ENCODE measurements at regions not wholly inside any gene's neighbourhood (a gene's known extent, or its start where the extent isn't known, plus 50 kb on each side); places are given as distances from the start of the nearest gene placed in this dataset.
"Not testable (repeated sequence)": the region's sequence is repeated elsewhere in the genome, so short reads cannot be mapped to it uniquely, and the experiment has no call there.

DNA sequence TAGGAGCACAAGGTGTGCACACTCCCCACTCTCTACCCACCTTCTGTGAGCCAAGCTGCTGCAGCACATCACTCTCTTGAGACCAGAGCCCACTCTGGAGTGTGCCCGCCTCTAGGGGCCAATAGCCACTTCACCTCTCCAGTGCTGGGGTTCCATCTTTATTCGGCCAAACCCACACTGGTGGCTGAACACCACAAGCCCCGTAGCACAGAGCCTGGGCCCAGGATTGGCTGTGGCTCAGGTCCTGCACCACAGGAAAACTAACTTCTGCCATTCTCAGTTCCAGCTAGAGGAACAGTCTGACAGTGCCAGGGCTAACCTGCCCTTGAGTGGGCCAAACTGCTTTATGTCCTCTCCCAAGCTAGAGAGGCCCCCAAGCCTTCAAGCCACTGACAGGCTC, 111.0 kb upstream of the TOX3 start:
- no peak for DNase-seq (ENCODE audit: low read depth in 4 of 4, low spot score in 3 of 4)

DNA sequence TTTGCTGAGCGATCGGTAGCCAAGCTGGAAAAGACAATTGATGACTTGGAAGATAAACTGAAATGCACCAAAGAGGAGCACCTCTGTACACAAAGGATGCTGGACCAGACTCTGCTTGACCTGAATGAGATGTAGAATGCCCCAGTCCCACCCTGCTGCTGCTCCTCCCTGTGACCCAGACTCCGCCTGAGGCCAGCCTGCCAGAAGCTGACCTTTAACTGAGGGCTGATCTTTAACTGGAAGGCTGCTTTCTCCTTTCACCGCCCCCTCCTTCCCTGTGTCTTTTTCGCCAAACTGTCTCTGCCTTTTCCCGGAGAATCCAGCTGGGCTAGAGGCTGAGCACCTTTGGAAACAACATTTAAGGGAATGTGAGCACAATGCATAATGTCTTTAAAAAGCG, 109.0 kb upstream of the TOX3 start:
- DNase-seq (ENCODE audit: low read depth in 4 of 4, low spot score in 3 of 4): not testable (repeated sequence)

DNA sequence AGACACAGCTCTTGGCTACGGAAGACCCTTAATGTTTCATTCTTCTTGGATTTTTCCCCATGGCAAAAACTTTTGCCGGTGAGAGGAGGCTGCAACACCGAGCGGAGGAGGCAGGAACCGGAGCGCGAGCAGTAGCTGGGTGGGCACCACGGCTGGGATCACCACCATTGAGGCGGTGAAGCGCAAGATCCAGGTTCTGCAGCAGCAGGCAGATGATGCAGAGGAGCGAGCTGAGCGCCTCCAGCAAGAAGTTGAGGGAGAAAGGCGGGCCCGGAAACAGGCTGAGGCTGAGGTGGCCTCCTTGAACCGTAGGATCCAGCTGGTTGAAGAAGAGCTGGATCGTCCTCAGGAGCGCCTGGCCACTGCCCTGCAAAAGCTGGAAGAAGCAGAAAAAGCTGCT, 108.2 kb upstream of the TOX3 start:
- DNase-seq (ENCODE audit: low read depth in 4 of 4, low spot score in 3 of 4): not testable (repeated sequence)

DNA sequence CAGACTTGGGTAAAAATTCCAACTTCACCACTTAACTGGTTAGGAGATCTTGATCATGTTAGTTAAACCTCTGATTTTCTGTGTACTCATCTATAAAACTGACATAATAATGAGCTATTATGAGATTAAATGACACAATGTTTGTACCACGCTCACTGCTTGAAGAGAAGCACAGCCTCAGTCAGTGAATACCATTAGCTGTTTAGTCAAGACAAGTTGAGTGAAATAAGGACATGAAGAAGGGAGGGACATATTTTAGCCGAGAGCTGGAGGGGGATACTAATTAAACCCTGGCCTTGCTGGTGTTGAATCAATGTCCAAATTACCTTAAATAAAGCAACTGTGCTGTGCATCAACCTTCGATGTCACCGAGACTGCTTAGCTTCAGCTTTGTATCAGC, 105.1 kb upstream of the TOX3 start:
- no peak for DNase-seq (ENCODE audit: low read depth in 4 of 4, low spot score in 3 of 4)

DNA sequence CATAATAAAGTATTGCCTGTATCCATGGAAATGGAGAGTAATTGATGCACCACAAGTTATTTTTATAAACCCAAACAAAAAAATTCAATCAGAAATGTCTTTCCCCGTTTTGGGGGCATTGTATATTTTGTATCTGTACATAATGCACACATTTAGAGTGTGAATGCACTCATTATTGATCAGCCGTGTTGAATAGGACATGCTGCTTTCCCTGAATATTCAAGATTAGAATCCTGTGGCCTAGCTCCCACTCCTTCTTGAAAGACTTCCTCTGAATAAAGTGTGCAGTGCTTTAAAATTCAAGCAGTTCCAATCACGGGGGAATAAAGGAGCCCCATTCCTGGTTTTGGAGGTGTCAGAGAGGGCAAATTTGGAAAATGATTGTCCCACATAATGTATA, 103.8 kb upstream of the TOX3 start:
- DNase-seq (ENCODE audit: low read depth in 4 of 4, low spot score in 3 of 4): no peak

DNA sequence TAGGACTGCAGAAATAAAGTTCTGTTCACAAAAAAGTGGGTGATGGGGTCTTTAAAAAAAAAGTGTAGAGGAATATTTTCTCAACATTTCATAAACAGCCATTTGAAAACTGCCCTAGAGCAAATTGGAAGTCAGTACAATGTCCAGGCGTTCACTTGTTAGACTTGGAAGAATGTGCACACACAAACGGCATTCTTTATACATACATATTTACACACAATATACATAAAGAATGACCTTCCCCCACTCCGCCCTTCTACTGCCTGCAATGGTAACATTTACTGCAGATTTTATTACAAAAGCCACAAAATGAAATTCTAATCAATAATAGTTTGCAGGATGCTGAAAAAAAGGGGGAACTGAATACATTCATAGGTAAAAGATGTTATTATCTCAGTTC, 103.4 kb upstream of the TOX3 start:
- DNase-seq (ENCODE audit: low read depth in 4 of 4, low spot score in 3 of 4): no peak

DNA sequence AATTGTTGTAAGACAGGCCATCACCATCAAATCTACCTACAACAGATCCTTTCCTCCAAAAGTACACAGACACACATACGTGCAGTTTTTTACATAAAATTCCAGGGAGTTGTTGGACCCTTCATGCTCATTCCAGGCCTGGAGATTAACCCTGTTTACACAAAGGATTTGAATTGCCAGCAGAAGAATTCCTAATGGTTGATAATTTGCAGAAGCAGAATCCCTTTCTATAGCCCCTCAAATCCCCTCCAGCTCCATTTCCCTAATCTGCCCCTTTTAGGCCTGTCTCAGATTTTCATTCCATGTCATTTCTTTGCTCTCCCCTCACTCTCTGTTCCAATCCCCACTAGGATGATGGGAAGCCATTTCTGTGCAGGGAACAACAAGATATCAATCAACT, 102.9 kb upstream of the TOX3 start:
- DNase-seq (ENCODE audit: low read depth in 4 of 4, low spot score in 3 of 4): no peak

DNA sequence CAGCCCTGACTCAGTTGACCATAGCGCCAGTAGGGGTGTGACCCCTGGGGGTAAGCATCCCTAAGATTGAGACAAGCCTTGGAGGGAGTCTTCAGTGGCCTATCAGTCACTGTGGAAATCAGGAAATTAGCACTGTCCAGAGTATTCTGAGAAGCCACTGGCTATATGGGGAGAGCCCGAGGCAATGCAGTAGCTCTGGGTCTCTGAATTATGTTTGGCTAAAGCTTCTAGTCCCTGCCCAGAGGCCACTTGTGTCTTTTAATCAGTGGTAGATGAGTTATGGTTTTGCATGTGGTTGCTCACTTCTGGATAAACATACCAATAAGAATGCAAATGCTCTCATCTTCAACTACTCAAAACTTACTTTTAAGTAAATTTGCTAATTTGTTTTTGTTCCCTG, 100.6 kb upstream of the TOX3 start:
- no peak for DNase-seq (ENCODE audit: low read depth in 4 of 4, low spot score in 3 of 4)

DNA sequence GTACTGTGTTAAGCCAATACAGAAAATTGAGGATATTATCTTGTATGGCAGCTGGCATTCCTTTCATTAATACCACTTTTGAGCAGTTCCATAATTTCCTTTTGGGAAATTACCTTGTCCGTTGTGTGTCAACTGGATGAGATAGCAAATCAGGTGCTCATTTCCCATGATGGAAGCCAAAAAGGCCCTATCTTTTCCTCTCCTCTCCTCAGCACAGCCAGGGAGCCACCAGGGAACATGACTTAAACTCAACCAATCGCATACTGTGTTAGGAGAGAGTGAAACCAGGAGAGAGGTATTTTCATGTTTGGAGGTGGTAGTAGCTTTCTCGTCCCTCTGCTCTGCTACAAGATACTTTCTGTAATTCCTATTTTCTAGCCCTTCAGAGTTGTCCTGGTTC, 96.1 kb upstream of the TOX3 start:
- DNase-seq (ENCODE audit: low read depth in 4 of 4, low spot score in 3 of 4): no peak

DNA sequence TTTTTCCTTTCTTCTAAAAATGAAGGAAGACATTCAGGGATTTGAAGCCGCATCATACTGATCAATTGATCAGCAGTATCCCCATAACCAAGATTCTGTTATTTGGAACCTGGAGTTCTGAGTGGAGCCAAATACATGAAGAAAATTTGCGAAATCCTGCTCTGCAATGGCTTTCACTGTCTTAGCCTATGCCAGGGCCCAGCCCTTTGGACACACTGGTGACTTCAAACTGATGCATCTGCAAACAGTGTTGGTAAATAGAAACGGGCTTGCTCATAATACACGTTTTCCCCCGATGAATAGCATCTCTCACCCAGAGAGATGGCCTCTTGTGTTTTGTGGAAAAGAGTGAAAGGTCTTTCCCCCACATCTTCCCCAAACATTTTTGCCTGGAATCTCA, 87.6 kb upstream of the TOX3 start:
- no peak for DNase-seq (ENCODE audit: low read depth in 4 of 4, low spot score in 3 of 4)

DNA sequence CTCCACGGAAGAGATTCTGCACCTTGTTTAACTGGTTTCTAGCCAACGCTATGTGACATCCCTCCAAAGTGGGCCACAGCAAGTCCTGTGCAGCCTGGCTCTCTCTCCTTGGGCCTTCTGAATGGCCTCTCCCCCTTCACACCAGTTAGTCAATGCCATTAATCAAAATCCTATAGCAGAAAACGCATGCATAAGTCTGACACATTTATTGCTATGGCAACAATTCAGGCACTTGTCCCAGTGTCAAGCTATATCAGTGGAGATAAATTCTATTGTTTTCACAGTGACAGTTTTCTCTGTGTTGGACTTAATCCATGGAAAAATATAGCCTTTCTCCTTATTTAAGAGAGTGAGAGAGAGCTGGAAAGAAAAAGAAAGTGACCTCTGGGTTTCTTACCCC, 87.2 kb upstream of the TOX3 start:
- DNase-seq (ENCODE audit: low read depth in 4 of 4, low spot score in 3 of 4): no peak

DNA sequence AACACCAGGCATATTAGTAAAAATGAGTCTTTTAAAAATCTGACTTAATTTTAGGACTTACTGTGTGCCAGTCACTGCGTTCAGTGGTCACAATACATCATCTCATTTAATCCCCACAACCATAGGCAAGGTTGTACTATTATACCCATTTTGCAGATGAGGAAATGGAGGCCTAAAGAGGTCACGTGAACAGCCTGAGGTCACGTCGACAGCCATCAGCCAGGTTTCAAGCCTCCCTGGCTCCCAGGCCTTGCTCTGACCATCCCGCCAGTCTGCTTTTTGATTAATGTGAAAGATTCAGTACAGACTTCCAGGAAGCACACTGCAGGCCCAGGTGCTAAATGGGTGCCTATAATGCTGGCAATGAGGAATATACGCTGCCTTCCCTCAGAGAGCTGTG, 86.3 kb upstream of the TOX3 start:
- no peak for DNase-seq (ENCODE audit: low read depth in 4 of 4, low spot score in 3 of 4)

DNA sequence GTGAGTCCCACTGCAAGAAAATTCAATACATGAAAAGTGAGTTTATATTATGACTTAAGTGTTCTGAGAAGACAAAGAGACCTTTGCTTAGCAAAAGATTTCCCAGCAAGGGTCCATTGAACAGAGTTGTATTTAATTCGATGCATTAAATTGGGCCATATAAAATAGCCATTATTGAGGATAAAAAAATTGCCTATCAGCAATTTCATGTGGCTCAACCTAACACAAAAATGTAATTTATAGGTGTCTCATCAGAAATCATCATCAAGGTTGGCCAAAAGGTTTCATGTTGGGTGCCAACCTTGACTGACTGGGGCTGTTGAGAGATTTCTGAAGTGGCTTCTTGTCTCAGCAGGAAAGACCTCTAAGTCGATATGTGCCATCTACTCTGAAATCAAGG, 84.8 kb upstream of the TOX3 start:
- DNase-seq (ENCODE audit: low read depth in 4 of 4, low spot score in 3 of 4): no peak

DNA sequence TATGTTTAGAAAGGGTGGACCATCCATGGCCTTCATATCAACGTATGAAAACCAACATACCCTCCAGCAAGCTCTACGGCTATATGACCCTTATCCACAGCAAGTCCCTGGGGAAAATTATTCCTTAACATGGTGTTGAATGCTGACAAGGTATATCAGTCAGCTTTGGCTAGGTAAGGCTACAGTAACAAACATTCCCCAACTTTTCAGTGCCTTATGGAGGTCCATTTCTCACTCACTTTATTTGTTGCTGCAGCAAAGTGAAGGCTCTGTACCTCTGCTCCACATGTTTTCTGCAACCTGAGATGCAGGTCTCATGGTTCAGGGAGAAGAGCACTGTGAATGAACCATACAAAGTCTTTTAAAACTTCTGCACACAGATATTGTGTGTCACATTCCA, 83.8 kb upstream of the TOX3 start:
- DNase-seq (ENCODE audit: low read depth in 4 of 4, low spot score in 3 of 4): no peak

DNA sequence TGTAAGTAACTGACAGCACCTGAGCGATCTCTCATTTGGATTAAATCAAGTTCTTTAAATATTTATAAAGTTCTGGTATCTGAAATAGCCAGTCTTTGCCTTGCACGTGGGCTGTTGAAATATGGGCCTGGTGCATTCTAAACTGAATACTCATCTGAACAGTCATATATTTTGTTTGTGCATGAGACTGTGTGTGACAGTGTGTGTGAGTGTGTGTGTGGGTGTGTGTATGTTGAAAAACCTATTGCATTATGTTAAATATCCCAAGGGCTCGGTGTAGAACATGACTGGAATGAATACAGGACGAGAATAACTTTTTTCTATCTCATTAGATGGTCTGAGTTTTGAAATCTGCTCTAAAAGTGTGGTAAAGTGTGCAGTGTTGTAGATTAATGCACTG, 82.4 kb upstream of the TOX3 start:
- DNase-seq (ENCODE audit: low read depth in 4 of 4, low spot score in 3 of 4): no peak

DNA sequence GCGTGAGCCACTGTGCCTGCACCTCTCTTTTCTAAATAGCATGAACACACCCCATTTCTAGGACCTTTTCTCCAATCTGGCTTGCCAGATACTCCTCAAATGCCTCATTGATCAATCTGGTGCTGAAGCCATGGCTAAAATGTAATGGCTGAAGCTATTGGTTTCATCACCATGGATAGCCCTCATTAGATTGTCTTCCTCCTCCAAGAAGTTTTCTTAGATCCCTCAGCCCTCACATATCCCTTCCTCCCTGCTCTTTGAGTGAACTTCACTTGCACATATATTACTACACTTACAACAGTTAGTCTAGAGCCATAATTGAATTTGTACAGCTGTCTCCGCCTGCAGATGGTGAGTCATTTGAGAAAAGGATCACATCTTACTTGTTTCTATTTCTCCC, 77.9 kb upstream of the TOX3 start:
- no peak for DNase-seq (ENCODE audit: low read depth in 4 of 4, low spot score in 3 of 4)

DNA sequence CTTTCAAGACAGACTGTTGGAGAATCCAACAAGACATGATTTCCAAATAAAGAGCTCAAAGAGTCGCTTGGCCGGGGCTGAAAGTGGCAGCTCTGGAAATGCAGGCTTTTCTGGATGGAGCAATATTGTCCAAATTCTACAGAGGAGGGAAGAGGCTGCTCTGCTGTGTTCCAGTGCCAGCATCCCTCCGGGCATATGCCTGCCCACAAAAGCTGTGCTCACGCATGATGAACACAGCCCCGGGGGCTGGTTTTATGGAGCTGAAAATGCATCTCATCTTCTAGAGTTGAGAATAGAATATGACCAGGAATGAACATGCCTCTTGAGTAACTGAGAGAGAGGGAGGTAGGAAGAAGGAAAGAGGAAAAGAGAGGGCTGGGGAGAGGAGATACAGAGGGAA, 74.7 kb upstream of the TOX3 start:
- no peak for DNase-seq (ENCODE audit: low read depth in 4 of 4, low spot score in 3 of 4)

DNA sequence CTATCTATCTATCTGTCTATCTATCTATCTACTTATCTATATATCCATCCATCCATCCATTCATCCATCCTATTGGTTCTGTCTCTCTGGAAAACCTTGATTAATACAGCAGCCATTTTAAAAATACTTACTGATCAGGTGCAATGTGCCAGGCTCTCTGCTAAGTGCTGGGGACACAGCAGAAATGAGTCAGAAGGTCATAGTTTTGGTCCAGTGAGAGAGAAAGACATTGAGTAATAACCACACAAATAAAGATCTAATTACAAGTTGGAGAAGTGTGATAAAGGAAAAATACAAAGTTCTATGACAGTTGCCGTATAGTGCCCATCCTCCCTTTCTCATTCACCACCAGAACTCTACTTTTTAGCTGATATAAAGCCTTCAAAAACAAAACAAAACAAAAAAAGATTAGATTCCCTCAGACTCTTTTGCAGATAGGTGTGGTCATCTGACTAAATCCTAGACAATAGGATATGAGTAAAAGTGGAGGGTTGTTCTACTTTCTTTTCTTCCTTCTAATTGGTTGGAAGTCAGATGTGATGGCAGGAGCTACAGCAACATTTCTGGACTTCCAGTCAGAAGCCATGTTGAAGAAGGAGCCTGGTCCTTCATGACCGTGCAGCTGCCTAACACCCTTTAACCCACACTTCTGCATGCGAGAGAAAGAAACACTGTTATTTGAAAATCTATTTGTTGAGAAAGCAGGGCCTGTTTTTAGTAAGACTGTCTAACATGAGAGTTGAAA, 72.0 kb upstream of the TOX3 start:
- DNase-seq (ENCODE audit: low read depth in 4 of 4, low spot score in 3 of 4): no peak

DNA sequence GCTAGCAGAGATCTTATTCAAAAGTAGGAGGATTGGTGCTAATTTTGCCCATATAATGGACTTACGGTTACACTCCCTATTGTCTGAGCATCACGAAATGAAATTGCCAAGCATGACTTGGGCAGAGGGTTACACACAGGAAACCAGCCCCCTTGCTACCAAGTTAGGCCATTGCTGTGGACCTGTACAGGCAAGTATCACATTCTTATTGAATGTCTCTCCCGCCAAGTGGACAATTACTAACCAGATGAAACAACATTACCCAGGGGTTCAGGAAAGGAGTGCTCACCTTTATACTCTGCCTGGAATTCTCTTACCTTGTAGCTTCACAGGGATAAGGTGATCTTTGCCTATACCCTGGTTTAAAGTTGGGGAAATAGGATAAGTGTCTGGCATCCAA, 70.6 kb upstream of the TOX3 start:
- DNase-seq (ENCODE audit: low read depth in 4 of 4, low spot score in 3 of 4): no peak

DNA sequence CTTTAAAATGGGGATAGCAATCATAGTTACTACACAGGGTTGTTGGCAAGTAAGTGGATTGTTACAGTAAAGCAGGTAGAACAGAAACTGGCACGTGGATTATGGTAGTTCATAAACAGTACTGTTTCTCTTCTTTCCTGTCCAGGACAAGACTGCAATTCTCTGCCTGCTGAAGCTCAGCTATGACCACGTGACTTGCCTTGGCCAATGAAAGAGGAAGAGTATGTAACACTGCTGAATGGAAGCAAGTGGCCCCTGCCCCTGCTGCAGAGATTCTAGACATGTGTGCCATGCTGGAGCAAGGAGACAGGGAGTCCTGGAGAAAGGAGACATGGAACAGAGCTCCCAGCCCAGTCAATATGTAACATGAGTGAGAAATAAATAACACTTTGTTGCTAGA, 66.6 kb upstream of the TOX3 start:
- no peak for DNase-seq (ENCODE audit: low read depth in 4 of 4, low spot score in 3 of 4)

DNA sequence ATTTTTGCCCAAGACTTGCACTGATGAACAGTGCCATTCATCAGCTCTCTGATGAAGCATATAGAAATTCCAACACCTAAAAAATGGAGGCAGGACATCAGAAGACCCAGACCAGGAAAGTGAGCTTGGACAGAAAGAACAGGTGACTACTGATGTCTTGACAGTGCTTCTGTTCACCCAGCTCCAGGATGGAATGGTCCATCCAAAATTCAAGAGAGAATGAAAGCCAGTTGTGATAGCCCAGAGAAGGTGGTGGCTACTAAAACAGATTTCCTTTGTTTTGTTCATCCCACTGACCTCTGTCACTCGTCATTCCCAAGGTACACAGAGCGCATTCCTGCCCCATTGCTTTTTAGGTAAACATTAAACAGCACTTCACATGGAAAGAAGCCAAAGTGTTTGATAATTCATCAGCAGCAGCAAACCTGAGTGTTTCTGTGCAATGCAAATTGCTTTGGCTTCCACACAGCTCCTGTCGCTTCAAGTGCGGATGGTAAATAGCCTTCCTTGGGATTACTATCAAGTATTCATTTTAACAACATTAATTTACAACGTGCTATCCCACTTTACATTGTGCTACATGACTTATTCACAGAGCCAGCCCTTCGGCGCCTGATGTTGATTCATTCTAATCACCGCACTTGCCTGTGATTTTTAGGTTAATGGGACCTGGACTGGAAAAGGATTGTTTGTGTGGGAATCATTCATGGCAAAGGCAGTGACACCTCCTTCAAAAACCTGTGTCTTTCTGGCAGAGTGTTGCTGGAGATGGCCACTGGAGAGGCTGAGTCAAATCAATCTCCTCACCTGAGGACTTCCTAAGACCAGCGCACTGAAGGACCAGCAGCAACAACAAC, 65.1 kb upstream of the TOX3 start:
- peak in 3 of 4 donors; percentile 27 to 48 (median 28) for DNase-seq (ENCODE audit: low read depth in 4 of 4, low spot score in 3 of 4)

DNA sequence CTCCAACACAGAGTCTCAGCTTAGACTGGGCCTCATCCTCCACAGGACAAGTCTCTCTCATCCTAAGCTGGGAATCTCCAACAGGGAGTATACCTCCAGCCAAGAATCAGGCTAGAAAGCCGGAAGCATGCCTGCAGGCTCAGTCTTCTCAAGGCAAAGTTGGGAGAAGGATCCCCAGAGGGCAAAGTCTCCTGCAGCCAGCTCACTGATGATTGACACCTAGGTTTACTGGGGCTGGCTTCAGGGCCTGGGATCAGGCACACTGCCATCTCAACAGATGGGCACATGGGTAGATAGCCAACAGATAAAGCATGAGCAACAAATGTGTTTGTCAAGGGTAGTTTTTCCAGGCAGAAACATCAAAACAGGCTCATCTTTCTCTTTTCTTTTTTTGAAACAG, 56.1 kb upstream of the TOX3 start:
- DNase-seq (ENCODE audit: low read depth in 4 of 4, low spot score in 3 of 4): no peak

Data from right renal pelvis (tissue), 4 donors.